Neural cell (in vitro differentiated cells): ENCODE measurements at regions not wholly inside any gene's neighbourhood (a gene's known extent, or its start where the extent isn't known, plus 50 kb on each side); places are given as distances from the start of the nearest gene placed in this dataset.

ENCODE experiments used
- H2AFZ ChIP-seq: fragments of 200-600, 300-800 bp; sonication (generic), shearing (Covaris generic); 2 replicates; pipeline ENCODE4 v1.6.0; 2014; ENCODE audit warnings: low read depth, mild to moderate bottlenecking, antibody characterized with exemption, low read length, moderate library complexity
- H3F3A ChIP-seq: fragments of 200-600 bp; shearing (Covaris generic); 2 replicates; pipeline ENCODE4 v1.6.1; 2016; ENCODE audit warnings: mild to moderate bottlenecking, moderate library complexity, mixed read lengths, antibody characterized with exemption, low read length; ENCODE audit not compliant: insufficient read depth, poor library complexity, severe bottlenecking
- H3K27ac ChIP-seq: fragments of 200-600, 300-800 bp; sonication (generic), shearing (Covaris generic); 2 replicates; pipeline ENCODE4 v1.5.1; 2014; ENCODE audit warnings: mild to moderate bottlenecking, low read length, moderate library complexity
- H3K27me3 ChIP-seq: fragments of 300-800, 200-600 bp; sonication (generic), shearing (Covaris generic); 2 replicates; pipeline ENCODE4 v1.6.0; 2014; ENCODE audit warnings: mild to moderate bottlenecking, low read depth, low read length, moderate library complexity; ENCODE audit not compliant: insufficient read depth
- H3K36me3 ChIP-seq: fragments of 300-800, 200-600 bp; sonication (generic), shearing (Covaris generic); 2 replicates; pipeline ENCODE4 v1.5.1; 2014; ENCODE audit warnings: mild to moderate bottlenecking, antibody characterized with exemption, low read length, moderate library complexity; ENCODE audit not compliant: insufficient read depth
- H3K4me2 ChIP-seq: fragments of 300-800, 200-600 bp; sonication (generic), shearing (Covaris generic); 2 replicates; pipeline ENCODE4 v1.6.0; 2014; ENCODE audit warnings: mild to moderate bottlenecking, low read length
- H3K4me3 ChIP-seq: fragments of 300-800, 200-600 bp; sonication (generic), shearing (Covaris generic); 2 replicates; pipeline ENCODE4 v1.5.1; 2014; ENCODE audit warnings: mild to moderate bottlenecking, low read length, moderate library complexity
- H3K79me2 ChIP-seq: fragments of 200-600 bp; shearing (Covaris generic); replicated peaks from 2 replicates; pipeline ENCODE4 v1.6.0; 2014; ENCODE audit warnings: mild to moderate bottlenecking, low read length, moderate library complexity; ENCODE audit not compliant: insufficient read depth
- H3K9ac ChIP-seq: fragments of 300-800, 200-600 bp; sonication (generic), shearing (Covaris generic); 2 replicates; pipeline ENCODE4 v1.6.1; 2016; ENCODE audit warnings: mild to moderate bottlenecking, low read length, mixed read lengths
- H3K9me2 ChIP-seq: fragments of 200-600 bp; shearing (Covaris generic); 2 replicates; pipeline ENCODE4 v1.6.1; 2016; ENCODE audit warnings: mild to moderate bottlenecking, low read length, mixed read lengths; ENCODE audit not compliant: insufficient read depth
- H3K9me3 ChIP-seq: fragments of 200-600, 300-800 bp; sonication (generic), shearing (Covaris generic); 2 replicates; pipeline ENCODE4 v1.6.1; 2016; ENCODE audit warnings: mild to moderate bottlenecking, mixed run types, low read length, moderate library complexity, mixed read lengths
- H4K20me1 ChIP-seq: fragments of 200-600 bp; shearing (Covaris generic); 2 replicates; pipeline ENCODE4 v1.6.1; 2016; ENCODE audit warnings: mild to moderate bottlenecking, mixed run types; ENCODE audit not compliant: insufficient read depth
- CTCF ChIP-seq: fragments of 450-650 bp; IDR thresholded peaks from 2 replicates; pipeline ENCODE4 v1.5.1; 2014; ENCODE audit warnings: antibody characterized with exemption, mild to moderate bottlenecking, moderate library complexity; ENCODE audit not compliant: poor library complexity, severe bottlenecking
- EP300 ChIP-seq: fragments of 450-650 bp; conservative IDR thresholded peaks from 2 replicates; pipeline ENCODE4 v1.6.1; 2014; ENCODE audit warnings: antibody characterized with exemption, mild to moderate bottlenecking, moderate library complexity; ENCODE audit not compliant: poor library complexity, severe bottlenecking
- EZH2 ChIP-seq: fragments of 200-600, 300-800 bp; shearing (Covaris generic), sonication (generic); IDR thresholded peaks from 2 replicates; pipeline ENCODE4 v1.6.1; 2014; ENCODE audit warnings: antibody characterized with exemption, low read length, borderline replicate concordance, mild to moderate bottlenecking; ENCODE audit not compliant: insufficient read depth, poor library complexity, severe bottlenecking
- MXI1 ChIP-seq: fragments of 450-650 bp; conservative IDR thresholded peaks from 2 replicates; pipeline ENCODE4 v1.6.1; 2014; ENCODE audit warnings: antibody characterized with exemption, mild to moderate bottlenecking; ENCODE audit not compliant: poor library complexity, severe bottlenecking
- POLR2AphosphoS5 ChIP-seq: IDR thresholded peaks from 2 replicates; pipeline ENCODE4 v1.6.1; 2012
- RAD21 ChIP-seq: fragments of 450-650 bp; conservative IDR thresholded peaks from 2 replicates; pipeline ENCODE4 v1.6.1; 2014; ENCODE audit warnings: antibody characterized with exemption, mild to moderate bottlenecking, moderate library complexity
- SMC3 ChIP-seq: fragments of 450-650 bp; conservative IDR thresholded peaks from 2 replicates; pipeline ENCODE4 v1.6.1; 2014; ENCODE audit warnings: antibody characterized with exemption, mild to moderate bottlenecking, moderate library complexity; ENCODE audit not compliant: poor library complexity
- TAF1 ChIP-seq: IDR thresholded peaks from 2 replicates; pipeline ENCODE4 v1.6.1; 2012; ENCODE audit warnings: low read depth
- TF ChIP-seq, protein P1 (sequence below): IDR thresholded peaks from 2 replicates; pipeline ENCODE4 v1.6.1; 2012; ENCODE audit warnings: borderline replicate concordance

DNA sequence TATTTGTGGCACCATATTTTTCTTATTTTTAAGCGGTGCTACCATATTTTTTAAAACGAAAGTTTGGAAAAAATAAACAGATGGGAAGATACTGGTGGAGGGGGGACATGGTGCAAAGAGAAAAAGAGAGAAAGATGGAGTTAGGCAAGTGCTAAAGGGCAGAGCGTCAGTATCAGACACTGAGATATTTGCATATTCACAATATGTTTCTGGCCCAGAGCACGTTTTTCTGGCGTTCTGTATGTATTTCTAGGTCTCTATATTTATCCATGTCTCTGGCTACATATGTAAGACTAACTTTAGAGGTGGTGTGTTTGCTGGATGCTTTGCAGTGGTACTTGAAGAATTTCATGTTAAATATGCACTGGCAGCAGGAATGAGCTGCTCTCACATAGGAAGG lies 414.0 kb downstream of the TLE4 start:
- no peaks in the 10 kb centered on the region for H3K9me2 ChIP-seq
- no peak overlapping the region for H2AFZ ChIP-seq
- TF ChIP-seq RAD21 (no peak), SMC3 (no peak), EP300 (no peak)
- no peaks in the 10 kb centered on the region for H3K36me3 ChIP-seq
- H3K4me3 ChIP-seq, result no peak overlapping the region
- H3K9ac ChIP-seq, result no peak overlapping the region
- no peak overlapping the region for H3K27ac ChIP-seq
- no peaks in the 10 kb centered on the region for H3K9me3 ChIP-seq
- H3K4me2 ChIP-seq, result no peak overlapping the region
- no peaks in the 10 kb centered on the region for H4K20me1 ChIP-seq
- no peaks in the 10 kb centered on the region for H3F3A ChIP-seq
- no peaks in the 10 kb centered on the region for H3K79me2 ChIP-seq
- no peaks in the 10 kb centered on the region for H3K27me3 ChIP-seq

- H3K4me3 ChIP-seq, result no peak overlapping the region
- no peaks in the 10 kb centered on the region for H3F3A ChIP-seq
- H3K36me3 ChIP-seq, result no peaks in the 10 kb centered on the region
- no peaks in the 10 kb centered on the region for H3K79me2 ChIP-seq
- H3K27ac ChIP-seq, result no peak overlapping the region
- H3K27me3 ChIP-seq, result no peaks in the 10 kb centered on the region
- H3K4me2 ChIP-seq, result no peak overlapping the region
- no peaks in the 10 kb centered on the region for H3K9me3 ChIP-seq
- TF ChIP-seq TAF1 (no peak), EP300 (peak; percentile 27), CTCF (no peak), POLR2AphosphoS5 (peak; percentile 31), SMC3 (no peak), EZH2 (no peak), MXI1 (peak; percentile 12), RAD21 (no peak)
- TF ChIP-seq, protein P1, sequence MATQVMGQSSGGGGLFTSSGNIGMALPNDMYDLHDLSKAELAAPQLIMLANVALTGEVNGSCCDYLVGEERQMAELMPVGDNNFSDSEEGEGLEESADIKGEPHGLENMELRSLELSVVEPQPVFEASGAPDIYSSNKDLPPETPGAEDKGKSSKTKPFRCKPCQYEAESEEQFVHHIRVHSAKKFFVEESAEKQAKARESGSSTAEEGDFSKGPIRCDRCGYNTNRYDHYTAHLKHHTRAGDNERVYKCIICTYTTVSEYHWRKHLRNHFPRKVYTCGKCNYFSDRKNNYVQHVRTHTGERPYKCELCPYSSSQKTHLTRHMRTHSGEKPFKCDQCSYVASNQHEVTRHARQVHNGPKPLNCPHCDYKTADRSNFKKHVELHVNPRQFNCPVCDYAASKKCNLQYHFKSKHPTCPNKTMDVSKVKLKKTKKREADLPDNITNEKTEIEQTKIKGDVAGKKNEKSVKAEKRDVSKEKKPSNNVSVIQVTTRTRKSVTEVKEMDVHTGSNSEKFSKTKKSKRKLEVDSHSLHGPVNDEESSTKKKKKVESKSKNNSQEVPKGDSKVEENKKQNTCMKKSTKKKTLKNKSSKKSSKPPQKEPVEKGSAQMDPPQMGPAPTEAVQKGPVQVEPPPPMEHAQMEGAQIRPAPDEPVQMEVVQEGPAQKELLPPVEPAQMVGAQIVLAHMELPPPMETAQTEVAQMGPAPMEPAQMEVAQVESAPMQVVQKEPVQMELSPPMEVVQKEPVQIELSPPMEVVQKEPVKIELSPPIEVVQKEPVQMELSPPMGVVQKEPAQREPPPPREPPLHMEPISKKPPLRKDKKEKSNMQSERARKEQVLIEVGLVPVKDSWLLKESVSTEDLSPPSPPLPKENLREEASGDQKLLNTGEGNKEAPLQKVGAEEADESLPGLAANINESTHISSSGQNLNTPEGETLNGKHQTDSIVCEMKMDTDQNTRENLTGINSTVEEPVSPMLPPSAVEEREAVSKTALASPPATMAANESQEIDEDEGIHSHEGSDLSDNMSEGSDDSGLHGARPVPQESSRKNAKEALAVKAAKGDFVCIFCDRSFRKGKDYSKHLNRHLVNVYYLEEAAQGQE, result no peak
- no peak overlapping the region for H2AFZ ChIP-seq
- no peaks in the 10 kb centered on the region for H4K20me1 ChIP-seq
- no peak overlapping the region for H3K9ac ChIP-seq
- no peaks in the 10 kb centered on the region for H3K9me2 ChIP-seq
Observed at GRCh38 chr9:79985264-79985663, 413.5 kb downstream of the TLE4 start.

DNA sequence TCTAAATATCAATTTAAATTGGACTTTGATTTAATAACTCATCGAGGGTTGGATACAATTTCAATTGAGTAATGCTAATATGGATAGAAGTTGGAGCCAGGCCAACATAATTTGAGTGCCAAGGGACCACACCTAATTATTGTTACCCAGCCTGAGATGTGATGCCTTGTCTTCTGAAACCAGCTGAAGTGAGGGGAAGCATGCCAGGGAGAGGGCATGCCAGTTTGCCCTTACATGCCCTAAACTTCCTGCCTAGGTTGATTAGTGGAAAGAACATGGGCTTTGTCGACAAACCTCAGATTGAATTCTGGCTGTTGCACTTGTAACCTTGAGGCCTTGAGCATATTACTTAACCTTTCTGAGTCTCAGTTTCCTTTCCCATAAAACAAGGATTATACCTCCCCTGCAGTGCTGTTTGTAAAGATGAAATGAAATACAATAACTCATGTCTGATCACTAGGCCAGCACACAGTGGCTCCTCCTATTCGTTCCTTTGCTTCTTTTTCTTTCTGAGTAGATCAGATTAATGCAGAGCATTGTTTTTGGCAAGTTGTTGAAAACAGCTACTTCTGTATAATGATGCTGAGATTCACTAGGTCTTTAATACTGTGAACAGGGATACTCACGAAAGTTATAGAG lies 412.8 kb downstream of the TLE4 start:
- Histone ChIP-seq H3K27me3 (no peaks in the 10 kb centered on the region), H3F3A (no peaks in the 10 kb centered on the region), H3K9me2 (no peaks in the 10 kb centered on the region), H3K4me3 (no peak overlapping the region), H2AFZ (no peak overlapping the region), H4K20me1 (no peaks in the 10 kb centered on the region), H3K36me3 (no peaks in the 10 kb centered on the region), H3K9ac (no peak overlapping the region), H3K9me3 (no peaks in the 10 kb centered on the region), H3K4me2 (no peak overlapping the region), H3K27ac (no peak overlapping the region), H3K79me2 (no peaks in the 10 kb centered on the region)
- TF ChIP-seq EP300 (no peak), CTCF (no peak), EZH2 (no peak), RAD21 (no peak), SMC3 (no peak), POLR2AphosphoS5 (no peak), MXI1 (no peak), TAF1 (no peak)
- TF ChIP-seq, protein P1, result no peak
